ENCODE measurements at regions not wholly inside any gene's neighbourhood (a gene's known extent, or its start where the extent isn't known, plus 50 kb on each side); places are given as distances from the start of the nearest gene placed in this dataset.
"Not testable (repeated sequence)": the region's sequence is repeated elsewhere in the genome, so short reads cannot be mapped to it uniquely, and the experiment has no call there.

GRCh38 chr3:177359593-177360357, 162.5 kb upstream of the TBL1XR1 start:
- peak; percentile 97 to 98 for DNase-seq

GRCh38 chr3:177361081-177361938, 164.0 kb upstream of the TBL1XR1 start:
- peak; percentile 73 to 78 for DNase-seq

- DNase-seq, result no peak
Observed at GRCh38 chr3:177362626-177363025, 165.3 kb upstream of the TBL1XR1 start.

- no peak for DNase-seq
Observed at GRCh38 chr3:177364236-177364635, 167.0 kb upstream of the TBL1XR1 start.

- not testable (repeated sequence) for DNase-seq
Observed at GRCh38 chr3:177365294-177365693, 168.0 kb upstream of the TBL1XR1 start.

GRCh38 chr3:177367788-177368187, 170.5 kb upstream of the TBL1XR1 start:
- no peak for DNase-seq

GRCh38 chr3:177370246-177370822, 173.1 kb upstream of the TBL1XR1 start:
- DNase-seq, result no peak

- DNase-seq, result no peak
Observed at GRCh38 chr3:177371146-177371545, 173.9 kb upstream of the TBL1XR1 start.

GRCh38 chr3:177371888-177372287, 174.6 kb upstream of the TBL1XR1 start:
- no peak for DNase-seq

- no peak for DNase-seq
Observed at GRCh38 chr3:177374323-177374722, 177.0 kb upstream of the TBL1XR1 start.

- no peak for DNase-seq
Observed at GRCh38 chr3:177375316-177375715, 178.0 kb upstream of the TBL1XR1 start.

GRCh38 chr3:177377166-177377565, 179.9 kb upstream of the TBL1XR1 start:
- no peak for DNase-seq

GRCh38 chr3:177378168-177378567, 180.9 kb upstream of the TBL1XR1 start:
- no peak for DNase-seq

- no peak for DNase-seq
Observed at GRCh38 chr3:177379045-177379444, 181.8 kb upstream of the TBL1XR1 start.

GRCh38 chr3:177381070-177381469, 183.8 kb upstream of the TBL1XR1 start:
- DNase-seq, result no peak

- DNase-seq, result no peak
Observed at GRCh38 chr3:177382944-177383343, 185.7 kb upstream of the TBL1XR1 start.

GRCh38 chr3:177385186-177385585, 187.9 kb upstream of the TBL1XR1 start:
- no peak for DNase-seq

GRCh38 chr3:177385831-177386301, 188.6 kb upstream of the TBL1XR1 start:
- DNase-seq, result no peak

- no peak for DNase-seq
Observed at GRCh38 chr3:177388209-177388608, 190.9 kb upstream of the TBL1XR1 start.

- not testable (repeated sequence) for DNase-seq
Observed at GRCh38 chr3:177394231-177395024, 197.1 kb upstream of the TBL1XR1 start.

- no peak for DNase-seq
Observed at GRCh38 chr3:177396733-177397132, 199.5 kb upstream of the TBL1XR1 start.

GRCh38 chr3:177401375-177401774, 204.1 kb upstream of the TBL1XR1 start:
- DNase-seq, result no peak

- no peak for DNase-seq
Observed at GRCh38 chr3:177402533-177402932, 205.3 kb upstream of the TBL1XR1 start.

Data from Kasumi-1 (cell line).